Lung (tissue), 11 donors: ENCODE measurements at regions not wholly inside any gene's neighbourhood (a gene's known extent, or its start where the extent isn't known, plus 50 kb on each side); places are given as distances from the start of the nearest gene placed in this dataset.

ENCODE experiments used
- ATAC-seq: fragments of 200-7000 bp; cut with Tn5 transposase; one replicate; pipeline ENCODE4 v1.9.1; 2020; ENCODE audit warnings: moderate number of reproducible peaks; ENCODE audit not compliant: insufficient read depth, low FRiP score
- DNase-seq, 3 donors: peaks; one replicate each; pipeline ENCODE4 v3.0.0-alpha.2; 2013 to 2017
- H3K27ac ChIP-seq, 2 donors: one replicate each; pipeline ENCODE4 v1.5.1; 2013; ENCODE audit warnings: mild to moderate bottlenecking in 2 of 2, moderate library complexity in 2 of 2, control low read depth in 1 of 2, inconsistent platforms in 1 of 2, low read depth in 1 of 2, low read length in 1 of 2
- H3K27me3 ChIP-seq, 3 donors: one replicate each; pipeline ENCODE4 v1.5.1; 2013; ENCODE audit warnings: low read length in 2 of 3; ENCODE audit not compliant: control insufficient read depth in 3 of 3, insufficient read depth in 3 of 3
- H3K36me3 ChIP-seq, 4 donors: one replicate each; pipeline ENCODE4 v1.5.1; 2013; ENCODE audit warnings: low read length in 4 of 4, mild to moderate bottlenecking in 1 of 4, moderate library complexity in 1 of 4; ENCODE audit not compliant: control insufficient read depth in 4 of 4, insufficient read depth in 4 of 4
- H3K4me1 ChIP-seq, 5 donors: one replicate each; pipeline ENCODE4 v1.5.1; 2013; ENCODE audit warnings: low read length in 5 of 5, mild to moderate bottlenecking in 2 of 5, moderate library complexity in 1 of 5; ENCODE audit not compliant: control insufficient read depth in 5 of 5, insufficient read depth in 5 of 5
- H3K4me3 ChIP-seq: one replicate; pipeline ENCODE4 v1.5.1; 2013; ENCODE audit warnings: mild to moderate bottlenecking, control low read depth, moderate library complexity
- H3K9ac ChIP-seq, 2 donors: one replicate each; pipeline ENCODE4 v1.5.1; 2013; ENCODE audit warnings: low read length in 2 of 2, control low read depth in 1 of 2; ENCODE audit not compliant: insufficient read depth in 1 of 2
- H3K9me3 ChIP-seq, 4 donors: one replicate each; pipeline ENCODE4 v1.5.1; 2013; ENCODE audit warnings: low read length in 3 of 4, mild to moderate bottlenecking in 1 of 4, moderate library complexity in 1 of 4; ENCODE audit not compliant: control insufficient read depth in 4 of 4, insufficient read depth in 3 of 4
- WGBS, 2 donors: extraction: QIAGEN DNeasy Blood & Tissue Kit; methylation state at CpG; one replicate each; pipeline ENCODE4 v1.1.7; 2013; 5-methylcytosine and 5-hydroxymethylcytosine counted together
- TF ChIP-seq, protein P1 (sequence below): IDR thresholded peaks from 2 replicates; pipeline ENCODE4 v1.5.1; 2012; ENCODE audit warnings: mild to moderate bottlenecking; ENCODE audit errors: control extremely low read depth, extremely low read depth
- donor health status: control.
- donor health status: control.
- donor health status: Bipolar disorder and iron deficiency.
- donor health status: healthy.
- donor health status: DM: yes; HTN: yes; CAD: no.

- no peak for ATAC-seq
- 76 to 87% methylated on average over 3 of the region's 3 CpGs for whole genome bisulfite sequencing, 2 donors
- TF ChIP-seq, protein P1, sequence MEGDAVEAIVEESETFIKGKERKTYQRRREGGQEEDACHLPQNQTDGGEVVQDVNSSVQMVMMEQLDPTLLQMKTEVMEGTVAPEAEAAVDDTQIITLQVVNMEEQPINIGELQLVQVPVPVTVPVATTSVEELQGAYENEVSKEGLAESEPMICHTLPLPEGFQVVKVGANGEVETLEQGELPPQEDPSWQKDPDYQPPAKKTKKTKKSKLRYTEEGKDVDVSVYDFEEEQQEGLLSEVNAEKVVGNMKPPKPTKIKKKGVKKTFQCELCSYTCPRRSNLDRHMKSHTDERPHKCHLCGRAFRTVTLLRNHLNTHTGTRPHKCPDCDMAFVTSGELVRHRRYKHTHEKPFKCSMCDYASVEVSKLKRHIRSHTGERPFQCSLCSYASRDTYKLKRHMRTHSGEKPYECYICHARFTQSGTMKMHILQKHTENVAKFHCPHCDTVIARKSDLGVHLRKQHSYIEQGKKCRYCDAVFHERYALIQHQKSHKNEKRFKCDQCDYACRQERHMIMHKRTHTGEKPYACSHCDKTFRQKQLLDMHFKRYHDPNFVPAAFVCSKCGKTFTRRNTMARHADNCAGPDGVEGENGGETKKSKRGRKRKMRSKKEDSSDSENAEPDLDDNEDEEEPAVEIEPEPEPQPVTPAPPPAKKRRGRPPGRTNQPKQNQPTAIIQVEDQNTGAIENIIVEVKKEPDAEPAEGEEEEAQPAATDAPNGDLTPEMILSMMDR, result no peak
Measured at GRCh38 chr10:91038971-91039370, 118.1 kb upstream of the ANKRD1 start.

DNA sequence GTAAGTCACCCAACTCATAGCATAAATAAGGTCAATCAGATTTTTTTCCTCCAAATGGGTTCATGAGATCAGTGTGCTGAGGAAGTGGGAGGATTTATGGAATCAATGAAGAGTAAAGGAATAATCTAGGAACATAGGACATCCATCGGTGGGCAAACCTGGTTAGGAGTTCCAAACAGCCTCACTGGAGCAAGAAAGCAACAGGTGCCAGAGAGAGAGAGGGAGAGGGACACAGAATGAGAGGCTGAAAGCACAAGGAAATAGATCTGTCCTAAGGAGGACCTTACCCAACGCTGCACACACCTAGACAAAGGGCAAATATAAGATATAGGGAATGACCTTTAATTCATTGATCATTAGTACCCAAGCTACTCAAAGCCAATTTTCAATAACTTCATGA is 119.5 kb upstream of the ANKRD1 start:
- no peaks in the 10 kb centered on the region for H3K9me3 ChIP-seq
- no peaks in the 10 kb centered on the region for H3K36me3 ChIP-seq
- ATAC-seq (no peak), DNase-seq (no peak)
- no peak overlapping the region for H3K27ac ChIP-seq
- H3K4me1 ChIP-seq, result peaks cover 0 to 6% (median 0%) of the 10 kb centered on the region in 5 donors
- no peaks in the 10 kb centered on the region for H3K27me3 ChIP-seq
- TF ChIP-seq, protein P1, result no peak
- 93 to 100% methylated on average over 2 of the region's 2 CpGs for WGBS, 2 donors
- no peak overlapping the region for H3K9ac ChIP-seq
- no peak overlapping the region for H3K4me3 ChIP-seq

More at GRCh38 chr10:91038971-91039370, 118.1 kb upstream of the ANKRD1 start:
- Histone ChIP-seq H3K4me1 (peaks cover 0 to 16% (median 6%) of the 10 kb centered on the region in 5 donors), H3K9me3 (no peaks in the 10 kb centered on the region), H3K27me3 (no peaks in the 10 kb centered on the region), H3K9ac (no peak overlapping the region), H3K4me3 (no peak overlapping the region), H3K36me3 (no peaks in the 10 kb centered on the region), H3K27ac (no peak overlapping the region)
- DNase-seq, result no peak

DNA sequence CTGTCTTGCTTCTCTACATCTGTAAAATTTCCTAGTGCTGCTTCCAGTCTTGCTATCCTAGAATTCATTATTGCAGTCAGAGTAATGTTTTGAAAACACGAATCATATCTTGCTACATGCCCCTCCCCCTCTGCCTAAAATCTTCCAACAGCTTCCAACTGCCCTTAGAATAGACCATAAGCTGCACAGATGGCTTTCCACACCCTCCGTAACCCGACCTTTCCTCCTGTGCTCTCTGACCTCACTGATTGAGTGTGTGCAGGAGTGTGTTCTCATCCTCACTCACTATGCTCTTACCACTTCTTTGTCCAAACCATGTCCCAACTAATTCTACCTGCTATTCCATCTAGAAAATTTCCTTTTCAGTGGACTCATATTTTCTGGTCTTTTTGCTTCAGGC is 121.2 kb upstream of the ANKRD1 start:
- H3K27ac ChIP-seq, result no peak overlapping the region
- 76 to 77% methylated on average over 3 of the region's 3 CpGs for WGBS, 2 donors
- DNase-seq, result no peak
- no peak for ATAC-seq
- H3K9ac ChIP-seq, result no peak overlapping the region
- no peaks in the 10 kb centered on the region for H3K27me3 ChIP-seq
- H3K36me3 ChIP-seq, result no peaks in the 10 kb centered on the region
- H3K4me3 ChIP-seq, result no peak overlapping the region
- H3K9me3 ChIP-seq, result no peaks in the 10 kb centered on the region
- TF ChIP-seq, protein P1, result no peak
- peaks cover 0 to 9% (median 1%) of the 10 kb centered on the region in 5 donors for H3K4me1 ChIP-seq
